ENCODE measurements at regions not wholly inside any gene's neighbourhood (a gene's known extent, or its start where the extent isn't known, plus 50 kb on each side); places are given as distances from the start of the nearest gene placed in this dataset.

- no peak for TF ChIP-seq CTCF (IDR thresholded peaks at IDR 0.05)
- TF ChIP-seq EZH2 (IDR thresholded peaks at IDR 0.05; ENCODE audit: borderline replicate concordance, insufficient read depth, low read depth, low read length, poor library complexity, severe bottlenecking), result no peak
Measured at GRCh38 chr6:170462366-170463020, 90.6 kb downstream of the PSMB1 start.

Data from B cell (primary cell).